ENCODE measurements at regions not wholly inside any gene's neighbourhood (a gene's known extent, or its start where the extent isn't known, plus 50 kb on each side); places are given as distances from the start of the nearest gene placed in this dataset.
A peak's percentile ranks its signal among the peaks of the same experiment; 100 is the strongest.

- H3K4me1 Mint-ChIP-seq (ENCODE audit: low read depth in 2 of 2) = no peaks in the 10 kb centered on the region
- DNase-seq (no peak), ATAC-seq (replicated peaks) (no peak)
- peaks cover 0 to 15% of the 10 kb centered on the region in 2 donors for H3K27me3 Mint-ChIP-seq
- H3K27ac Mint-ChIP-seq = no peak overlapping the region
- H3K4me3 Mint-ChIP-seq = no peak overlapping the region
- no peaks in the 10 kb centered on the region for H3K9me3 Mint-ChIP-seq
- H3K36me3 Mint-ChIP-seq (ENCODE audit: insufficient read depth) = peaks cover 7% of the 10 kb centered on the region
These were observed 192.3 kb downstream of the REEP3 start for GRCh38 chr10:63713191-63714144.

GRCh38 chr10:63716016-63716580, 194.9 kb downstream of the REEP3 start:
- Mint-ChIP-seq H3K27ac (no peak overlapping the region), H3K4me3 (no peak overlapping the region), H3K4me1 (ENCODE audit: low read depth in 2 of 2) (peaks cover 4 to 5% of the 10 kb centered on the region in 2 donors), H3K9me3 (no peaks in the 10 kb centered on the region), H3K36me3 (ENCODE audit: insufficient read depth) (peaks cover 7% of the 10 kb centered on the region), H3K27me3 (peaks cover 0 to 15% of the 10 kb centered on the region in 2 donors)
- DNase-seq = no peak
- no peak for ATAC-seq (replicated peaks)

GRCh38 chr10:63717027-63717715, 196.0 kb downstream of the REEP3 start:
- no peak for ATAC-seq (replicated peaks)
- no peak overlapping the region for H3K27ac Mint-ChIP-seq
- H3K36me3 Mint-ChIP-seq (ENCODE audit: insufficient read depth) = peaks cover 7% of the 10 kb centered on the region
- no peaks in the 10 kb centered on the region for H3K9me3 Mint-ChIP-seq
- H3K4me1 Mint-ChIP-seq (ENCODE audit: low read depth in 2 of 2) = peaks cover 4 to 5% of the 10 kb centered on the region in 2 donors
- no peak for DNase-seq
- H3K27me3 Mint-ChIP-seq = peaks cover 5 to 20% of the 10 kb centered on the region in 2 donors
- no peak overlapping the region for H3K4me3 Mint-ChIP-seq

GRCh38 chr10:63718006-63718405, 196.8 kb downstream of the REEP3 start:
- Mint-ChIP-seq H3K4me1 (ENCODE audit: low read depth in 2 of 2) (peaks cover 4 to 5% of the 10 kb centered on the region in 2 donors), H3K4me3 (no peak overlapping the region), H3K27me3 (peaks cover 10 to 25% of the 10 kb centered on the region in 2 donors), H3K9me3 (no peaks in the 10 kb centered on the region), H3K27ac (no peak overlapping the region), H3K36me3 (ENCODE audit: insufficient read depth) (peaks cover 7% of the 10 kb centered on the region)
- ATAC-seq (replicated peaks) (no peak), DNase-seq (no peak)

GRCh38 chr10:63718421-63718820, 197.2 kb downstream of the REEP3 start:
- Mint-ChIP-seq H3K9me3 (no peaks in the 10 kb centered on the region), H3K27ac (no peak overlapping the region), H3K4me3 (no peak overlapping the region), H3K36me3 (ENCODE audit: insufficient read depth) (peaks cover 7% of the 10 kb centered on the region), H3K4me1 (ENCODE audit: low read depth in 2 of 2) (peaks cover 4 to 5% of the 10 kb centered on the region in 2 donors), H3K27me3 (peaks cover 10 to 30% of the 10 kb centered on the region in 2 donors)
- no peak for ATAC-seq (replicated peaks)
- no peak for DNase-seq

GRCh38 chr10:63719226-63719856, 198.1 kb downstream of the REEP3 start:
- Mint-ChIP-seq H3K4me1 (ENCODE audit: low read depth in 2 of 2) (peaks cover 4 to 5% of the 10 kb centered on the region in 2 donors), H3K9me3 (no peaks in the 10 kb centered on the region), H3K27me3 (peaks cover 10 to 39% of the 10 kb centered on the region in 2 donors), H3K36me3 (ENCODE audit: insufficient read depth) (peaks cover 7% of the 10 kb centered on the region), H3K27ac (no peak overlapping the region), H3K4me3 (no peak overlapping the region)
- ATAC-seq (replicated peaks) (no peak), DNase-seq (no peak)

- peak; percentile 82 for ATAC-seq (replicated peaks)
- peak overlapping the region; percentile 58 to 59 for H3K27ac Mint-ChIP-seq
- H3K4me3 Mint-ChIP-seq = peak overlapping the region in 1 of 2 donors; percentile 43
- peaks cover 15 to 46% of the 10 kb centered on the region in 2 donors for H3K27me3 Mint-ChIP-seq
- H3K9me3 Mint-ChIP-seq = no peaks in the 10 kb centered on the region
- peaks cover 4 to 5% of the 10 kb centered on the region in 2 donors for H3K4me1 Mint-ChIP-seq (ENCODE audit: low read depth in 2 of 2)
- peak; percentile 39 to 46 (median 44) for DNase-seq
- peaks cover 6% of the 10 kb centered on the region for H3K36me3 Mint-ChIP-seq (ENCODE audit: insufficient read depth)
These were observed 198.9 kb downstream of the REEP3 start for GRCh38 chr10:63720072-63720537.

GRCh38 chr10:63720676-63721075, 199.5 kb downstream of the REEP3 start:
- Mint-ChIP-seq H3K27ac (peak overlapping the region; percentile 58 to 59), H3K9me3 (no peaks in the 10 kb centered on the region), H3K27me3 (peaks cover 20 to 52% of the 10 kb centered on the region in 2 donors), H3K4me3 (peak overlapping the region; percentile 10 to 43), H3K36me3 (ENCODE audit: insufficient read depth) (peaks cover 4% of the 10 kb centered on the region), H3K4me1 (ENCODE audit: low read depth in 2 of 2) (peaks cover 4 to 5% of the 10 kb centered on the region in 2 donors)
- DNase-seq (peak in 2 of 3 experiments; percentile 5 to 15), ATAC-seq (replicated peaks) (peak; percentile 71)

GRCh38 chr10:63722537-63722936, 201.3 kb downstream of the REEP3 start:
- no peak for ATAC-seq (replicated peaks)
- DNase-seq = no peak
- Mint-ChIP-seq H3K4me3 (no peak overlapping the region), H3K27ac (peak overlapping the region in 1 of 2 donors; percentile 52), H3K27me3 (peaks cover 39 to 64% of the 10 kb centered on the region in 2 donors), H3K9me3 (no peaks in the 10 kb centered on the region), H3K4me1 (ENCODE audit: low read depth in 2 of 2) (peaks cover 4 to 5% of the 10 kb centered on the region in 2 donors), H3K36me3 (ENCODE audit: insufficient read depth) (peaks cover 4% of the 10 kb centered on the region)

- Mint-ChIP-seq H3K36me3 (ENCODE audit: insufficient read depth) (peaks cover under 1% of the 10 kb centered on the region), H3K27me3 (peaks cover 46 to 64% of the 10 kb centered on the region in 2 donors), H3K27ac (no peak overlapping the region)
These were observed 202.1 kb downstream of the REEP3 start for GRCh38 chr10:63723320-63723719.

GRCh38 chr10:63723741-63724140, 202.5 kb downstream of the REEP3 start:
- peaks cover 4 to 5% of the 10 kb centered on the region in 2 donors for H3K4me1 Mint-ChIP-seq (ENCODE audit: low read depth in 2 of 2)
- H3K36me3 Mint-ChIP-seq (ENCODE audit: insufficient read depth) = no peaks in the 10 kb centered on the region
- peaks cover 50 to 66% of the 10 kb centered on the region in 2 donors for H3K27me3 Mint-ChIP-seq
- DNase-seq (no peak), ATAC-seq (replicated peaks) (no peak)
- H3K9me3 Mint-ChIP-seq = no peaks in the 10 kb centered on the region
- H3K4me3 Mint-ChIP-seq = no peak overlapping the region
- H3K27ac Mint-ChIP-seq = no peak overlapping the region

More at GRCh38 chr10:63723320-63723719, 202.1 kb downstream of the REEP3 start:
- Mint-ChIP-seq H3K4me1 (ENCODE audit: low read depth in 2 of 2) (peaks cover 4 to 5% of the 10 kb centered on the region in 2 donors), H3K9me3 (no peaks in the 10 kb centered on the region), H3K4me3 (no peak overlapping the region)
- ATAC-seq (replicated peaks) (no peak), DNase-seq (no peak)

- DNase-seq = no peak
- Mint-ChIP-seq H3K27ac (no peak overlapping the region), H3K4me3 (no peak overlapping the region), H3K27me3 (peaks cover 51 to 78% of the 10 kb centered on the region in 2 donors), H3K36me3 (ENCODE audit: insufficient read depth) (no peaks in the 10 kb centered on the region), H3K9me3 (no peaks in the 10 kb centered on the region), H3K4me1 (ENCODE audit: low read depth in 2 of 2) (peaks cover 4 to 5% of the 10 kb centered on the region in 2 donors)
- no peak for ATAC-seq (replicated peaks)
These were observed 203.7 kb downstream of the REEP3 start for GRCh38 chr10:63724922-63725321.

- no peaks in the 10 kb centered on the region for H3K9me3 Mint-ChIP-seq
- no peak for ATAC-seq (replicated peaks)
- H3K36me3 Mint-ChIP-seq (ENCODE audit: insufficient read depth) = no peaks in the 10 kb centered on the region
These were observed 205.7 kb downstream of the REEP3 start for GRCh38 chr10:63726867-63727266.

More at GRCh38 chr10:63726867-63727266, 205.7 kb downstream of the REEP3 start:
- H3K4me3 Mint-ChIP-seq = no peak overlapping the region
- H3K27ac Mint-ChIP-seq = no peak overlapping the region
- H3K4me1 Mint-ChIP-seq (ENCODE audit: low read depth in 2 of 2) = no peaks in the 10 kb centered on the region
- DNase-seq = no peak
- peaks cover 49 to 85% of the 10 kb centered on the region in 2 donors for H3K27me3 Mint-ChIP-seq

All from effector memory CD8-positive, alpha-beta T cell (primary cell).